Liver (tissue), 8 donors: ENCODE measurements at regions not wholly inside any gene's neighbourhood (a gene's known extent, or its start where the extent isn't known, plus 50 kb on each side); places are given as distances from the start of the nearest gene placed in this dataset.

Source experiments
- DNase-seq: peaks from one replicate; pipeline ENCODE4 v3.0.0-alpha.2; 2017; ENCODE audit warnings: low spot score
- H3K27ac ChIP-seq, 2 donors: one replicate each; pipeline ENCODE4 v1.7.0; 2013; ENCODE audit warnings: inconsistent platforms in 2 of 2, low read length in 2 of 2, control low read depth in 1 of 2, low read depth in 1 of 2, mild to moderate bottlenecking in 1 of 2
- H3K27me3 ChIP-seq, 4 donors: one replicate each; pipeline versions ENCODE4 v1.6.1 to v1.7.0; 2013; ENCODE audit warnings: low read length in 3 of 4, inconsistent platforms in 1 of 4, mild to moderate bottlenecking in 1 of 4, moderate library complexity in 1 of 4; ENCODE audit not compliant: control insufficient read depth in 4 of 4, insufficient read depth in 4 of 4
- H3K36me3 ChIP-seq, 4 donors: one replicate each; pipeline versions ENCODE4 v1.6.1 to v1.7.0; 2013; ENCODE audit warnings: low read length in 3 of 4, mild to moderate bottlenecking in 3 of 4, low read depth in 1 of 4, moderate library complexity in 1 of 4; ENCODE audit not compliant: control insufficient read depth in 4 of 4, insufficient read depth in 3 of 4
- H3K4me1 ChIP-seq, 4 donors: one replicate each; pipeline versions ENCODE4 v1.6.1 to v1.7.0; 2013; ENCODE audit warnings: low read length in 3 of 4, mild to moderate bottlenecking in 3 of 4, moderate library complexity in 1 of 4; ENCODE audit not compliant: control insufficient read depth in 4 of 4, insufficient read depth in 4 of 4
- H3K4me3 ChIP-seq, 3 donors: one replicate each; pipeline versions ENCODE4 v1.6.1 to v1.7.0; 2013; ENCODE audit warnings: low read length in 3 of 3, control low read depth in 1 of 3, low read depth in 1 of 3, mild to moderate bottlenecking in 1 of 3
- H3K9ac ChIP-seq, 2 donors: one replicate each; pipeline ENCODE4 v1.7.0; 2013; ENCODE audit warnings: low read length in 2 of 2, mild to moderate bottlenecking in 2 of 2, moderate library complexity in 2 of 2, control low read depth in 1 of 2, low read depth in 1 of 2
- H3K9me3 ChIP-seq, 4 donors: one replicate each; pipeline versions ENCODE4 v1.6.1 to v1.7.0; 2013; ENCODE audit warnings: low read length in 3 of 4; ENCODE audit not compliant: control insufficient read depth in 4 of 4
- ATF3 ChIP-seq: IDR thresholded peaks from 2 replicates; pipeline ENCODE4 v1.6.1; 2016; ENCODE audit warnings: antibody characterized with exemption
- CTCF ChIP-seq: fragments of 150-350 bp; IDR thresholded peaks from 2 replicates; pipeline ENCODE4 v1.5.1; 2017; ENCODE audit warnings: improper control_type of control experiment, low read depth, low read length; ENCODE audit not compliant: missing input control
- EGR1 ChIP-seq, 2 donors: IDR thresholded peaks; 2 replicates each; pipeline ENCODE4 v1.6.1; 2016 to 2018; ENCODE audit warnings: antibody characterized with exemption in 2 of 2, low read depth in 2 of 2
- FOXA1 ChIP-seq: IDR thresholded peaks from 2 replicates; pipeline ENCODE4 v1.6.1; 2016; ENCODE audit warnings: antibody characterized with exemption
- FOXA2 ChIP-seq: IDR thresholded peaks from 2 replicates; pipeline ENCODE4 v1.6.1; 2016; ENCODE audit warnings: antibody characterized with exemption
- GABPA ChIP-seq, 2 donors: IDR thresholded peaks in 1 of 2; conservative IDR thresholded peaks in 1 of 2; 2 replicates each; pipeline ENCODE4 v1.6.1; 2016; ENCODE audit warnings: antibody characterized with exemption in 2 of 2, mild to moderate bottlenecking in 1 of 2, moderate library complexity in 1 of 2
- HNF4A ChIP-seq, 2 donors: conservative IDR thresholded peaks; 2 replicates each; pipeline ENCODE4 v1.6.1; 2016; ENCODE audit warnings: antibody characterized with exemption in 2 of 2, mild to moderate bottlenecking in 2 of 2
- HNF4G ChIP-seq: IDR thresholded peaks from 2 replicates; pipeline ENCODE4 v1.6.1; 2016; ENCODE audit warnings: antibody characterized with exemption
- JUND ChIP-seq, 2 donors: IDR thresholded peaks; 2 replicates each; pipeline ENCODE4 v1.6.1; 2016; ENCODE audit warnings: antibody characterized with exemption in 2 of 2
- MAX ChIP-seq: IDR thresholded peaks from 2 replicates; pipeline ENCODE4 v1.6.1; 2016; ENCODE audit warnings: antibody characterized with exemption
- NR2F2 ChIP-seq: IDR thresholded peaks from 2 replicates; pipeline ENCODE4 v1.6.1; 2016; ENCODE audit warnings: antibody characterized with exemption
- RAD21 ChIP-seq, 2 donors: IDR thresholded peaks; 2 replicates each; pipeline ENCODE4 v1.6.1; 2016; ENCODE audit warnings: antibody characterized with exemption in 2 of 2, mild to moderate bottlenecking in 2 of 2
- REST ChIP-seq: IDR thresholded peaks from 2 replicates; pipeline ENCODE4 v1.6.1; 2016; ENCODE audit warnings: antibody characterized with exemption, mild to moderate bottlenecking
- RXRA ChIP-seq, 2 donors: IDR thresholded peaks; 2 replicates each; pipeline ENCODE4 v1.6.1; 2017 to 2018; ENCODE audit warnings: antibody characterized with exemption in 2 of 2, mild to moderate bottlenecking in 1 of 2
- SP1 ChIP-seq: IDR thresholded peaks from 2 replicates; pipeline ENCODE4 v1.6.1; 2018; ENCODE audit warnings: antibody characterized with exemption, mild to moderate bottlenecking
- TAF1 ChIP-seq: conservative IDR thresholded peaks from 2 replicates; pipeline ENCODE4 v1.6.1; 2016; ENCODE audit warnings: antibody characterized with exemption, mild to moderate bottlenecking
- YY1 ChIP-seq: IDR thresholded peaks from 2 replicates; pipeline ENCODE4 v1.6.1; 2016; ENCODE audit warnings: antibody characterized with exemption, mild to moderate bottlenecking
- ZBTB33 ChIP-seq: IDR thresholded peaks from 2 replicates; pipeline ENCODE4 v1.6.1; 2016; ENCODE audit warnings: antibody characterized with exemption
- WGBS: extraction: QIAGEN DNeasy Blood & Tissue Kit; methylation state at CpG from one replicate; pipeline ENCODE4 v1.1.7; 2013; 5-methylcytosine and 5-hydroxymethylcytosine counted together
- donor health status: healthy.
- donor health status: healthy.
- donor health status: healthy.
- donor health status: healthy.
- donor health status: healthy.

- TF ChIP-seq FOXA2, result no peak
- DNase-seq, result no peak
- WGBS, result 96% methylated on average over 1 of the region's 1 CpG
Observed at GRCh38 chr4:160161026-160161425, 1058.1 kb downstream of the RAPGEF2 start.

GRCh38 chr4:160175064-160175643, 1072.3 kb downstream of the RAPGEF2 start:
- TF ChIP-seq MAX, result no peak
- no peak for TF ChIP-seq RAD21 (IDR thresholded peaks at IDR 0.05)
- no peak for TF ChIP-seq SP1
- TF ChIP-seq ZBTB33, result no peak
- TF ChIP-seq REST, result no peak
- no peak for TF ChIP-seq RXRA (IDR thresholded peaks at IDR 0.05)
- no peak for TF ChIP-seq TAF1
- no peak for TF ChIP-seq CTCF
- no peak for TF ChIP-seq FOXA1
- no peak for TF ChIP-seq HNF4A (conservative IDR thresholded peaks at IDR 0.05)
- no peak for TF ChIP-seq YY1
- no peak for TF ChIP-seq NR2F2
- TF ChIP-seq HNF4G, result no peak
- no peak for TF ChIP-seq GABPA (IDR thresholded peaks at IDR 0.05 in 1 of 2, conservative IDR thresholded peaks at IDR 0.05 in 1 of 2)
- TF ChIP-seq EGR1 (IDR thresholded peaks at IDR 0.05; ENCODE audit: low read depth in 2 of 2), result no peak
- TF ChIP-seq FOXA2, result no peak
- TF ChIP-seq JUND (IDR thresholded peaks at IDR 0.05), result no peak
- no peak for TF ChIP-seq ATF3
- no peak overlapping the region for H3K27ac ChIP-seq
- H3K9me3 ChIP-seq, result no peaks in the 10 kb centered on the region
- H3K4me3 ChIP-seq, result no peak overlapping the region
- DNase-seq, result no peak
- H3K9ac ChIP-seq, result no peak overlapping the region
- WGBS, result 72% methylated on average over 8 of the region's 8 CpGs
- no peaks in the 10 kb centered on the region for H3K27me3 ChIP-seq
- no peaks in the 10 kb centered on the region for H3K4me1 ChIP-seq
- no peaks in the 10 kb centered on the region for H3K36me3 ChIP-seq

More at GRCh38 chr4:160161026-160161425, 1058.1 kb downstream of the RAPGEF2 start:
- Histone ChIP-seq H3K9me3 (peaks cover 0 to 5% (median 0%) of the 10 kb centered on the region in 4 donors), H3K27me3 (no peaks in the 10 kb centered on the region), H3K9ac (no peak overlapping the region), H3K4me3 (no peak overlapping the region), H3K4me1 (no peaks in the 10 kb centered on the region), H3K27ac (no peak overlapping the region), H3K36me3 (no peaks in the 10 kb centered on the region)
